GM18511 (cell line): ENCODE measurements at regions not wholly inside any gene's neighbourhood (a gene's known extent, or its start where the extent isn't known, plus 50 kb on each side); places are given as distances from the start of the nearest gene placed in this dataset.

Experiments used
- ATAC-seq: cut with Tn5 transposase; IDR thresholded peaks from one replicate; pipeline ENCODE4 v1.9.1; 2021; ENCODE audit warnings: mild to moderate bottlenecking, moderate library complexity; ENCODE audit not compliant: unreplicated experiment

GRCh38 chr14:84131924-84132323 lies 1398.0 kb upstream of the FLRT2 start:
- no peak for ATAC-seq

GRCh38 chr14:84144166-84144565 lies 1385.8 kb upstream of the FLRT2 start:
- ATAC-seq, result no peak

- ATAC-seq, result no peak
Observed at GRCh38 chr14:84152452-84152851, 1377.5 kb upstream of the FLRT2 start.

- ATAC-seq, result no peak
Observed at GRCh38 chr14:84162633-84163032, 1367.3 kb upstream of the FLRT2 start.

GRCh38 chr14:84167026-84167425 lies 1362.9 kb upstream of the FLRT2 start:
- ATAC-seq, result no peak

- no peak for ATAC-seq
Observed at GRCh38 chr14:84180336-84180735, 1349.6 kb upstream of the FLRT2 start.

GRCh38 chr14:84181072-84181471 lies 1348.9 kb upstream of the FLRT2 start:
- ATAC-seq, result no peak

- ATAC-seq, result no peak
Observed at GRCh38 chr14:84195514-84195913, 1334.4 kb upstream of the FLRT2 start.

GRCh38 chr14:84197704-84198103 lies 1332.2 kb upstream of the FLRT2 start:
- ATAC-seq, result no peak

GRCh38 chr14:84202486-84202885 lies 1327.5 kb upstream of the FLRT2 start:
- no peak for ATAC-seq

- no peak for ATAC-seq
Observed at GRCh38 chr14:84203896-84204295, 1326.0 kb upstream of the FLRT2 start.

- ATAC-seq, result no peak
Observed at GRCh38 chr14:84208451-84208850, 1321.5 kb upstream of the FLRT2 start.

GRCh38 chr14:84209031-84209430 lies 1320.9 kb upstream of the FLRT2 start:
- ATAC-seq, result no peak

GRCh38 chr14:84217066-84217465 lies 1312.9 kb upstream of the FLRT2 start:
- ATAC-seq, result no peak

GRCh38 chr14:84225268-84225667 lies 1304.7 kb upstream of the FLRT2 start:
- no peak for ATAC-seq

- no peak for ATAC-seq
Observed at GRCh38 chr14:84228702-84229101, 1301.2 kb upstream of the FLRT2 start.

- ATAC-seq, result no peak
Observed at GRCh38 chr14:84234281-84234680, 1295.7 kb upstream of the FLRT2 start.

- no peak for ATAC-seq
Observed at GRCh38 chr14:84236290-84236689, 1293.7 kb upstream of the FLRT2 start.

GRCh38 chr14:84237881-84238280 lies 1292.1 kb upstream of the FLRT2 start:
- no peak for ATAC-seq

- no peak for ATAC-seq
Observed at GRCh38 chr14:84247693-84248092, 1282.3 kb upstream of the FLRT2 start.

GRCh38 chr14:84250893-84251292 lies 1279.1 kb upstream of the FLRT2 start:
- ATAC-seq, result no peak

- no peak for ATAC-seq
Observed at GRCh38 chr14:84251411-84252115, 1278.4 kb upstream of the FLRT2 start.

GRCh38 chr14:84252706-84253105 lies 1277.2 kb upstream of the FLRT2 start:
- ATAC-seq, result no peak
